Femur (tissue), 1 donor: ENCODE measurements at regions not wholly inside any gene's neighbourhood (a gene's known extent, or its start where the extent isn't known, plus 50 kb on each side); places are given as distances from the start of the nearest gene placed in this dataset.

Source experiments
- DNase-seq: peaks from one replicate; pipeline ENCODE4 v3.0.0-alpha.2; 2017

GRCh38 chr6:21823371-21823770 is 229.8 kb downstream of the SOX4 start:
- DNase-seq, result no peak

DNA sequence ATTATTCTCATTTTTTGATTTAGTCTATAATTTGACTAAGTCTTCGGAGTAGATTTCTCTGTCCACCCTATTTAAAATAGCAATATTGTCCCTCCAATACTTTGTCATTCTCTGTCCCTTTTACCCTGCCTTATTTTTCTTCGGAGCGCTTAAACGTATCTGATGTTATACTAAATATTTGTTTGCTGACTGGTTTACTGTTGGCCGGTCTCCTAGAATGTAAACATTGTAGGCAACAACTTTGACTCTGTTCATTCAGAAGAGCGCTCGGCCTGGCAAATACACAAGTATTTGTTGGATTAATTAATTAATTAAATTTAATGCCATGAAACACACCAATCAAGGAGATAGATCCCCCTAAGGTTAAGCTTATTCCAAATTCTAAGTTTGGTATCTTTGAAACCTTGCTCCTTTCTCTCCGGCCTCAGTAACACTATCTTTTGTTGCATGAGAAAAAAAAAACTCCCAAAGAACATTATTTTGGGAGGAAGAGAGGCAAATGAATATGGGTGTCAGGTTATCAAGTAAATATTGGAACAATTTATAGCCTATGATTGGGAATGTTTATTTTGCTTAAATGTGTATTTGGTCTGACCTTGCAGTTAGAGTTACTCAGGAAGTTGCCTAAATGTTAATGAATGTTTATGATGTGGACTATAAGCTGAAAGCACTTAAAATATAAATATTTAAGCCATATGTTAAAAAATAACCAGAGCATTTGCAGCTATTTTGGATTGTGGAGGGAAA is 231.1 kb downstream of the SOX4 start:
- DNase-seq, result no peak

GRCh38 chr6:21826023-21826422 is 232.5 kb downstream of the SOX4 start:
- DNase-seq, result no peak

- DNase-seq, result no peak
These were observed 233.4 kb downstream of the SOX4 start for GRCh38 chr6:21826904-21827303.

DNA sequence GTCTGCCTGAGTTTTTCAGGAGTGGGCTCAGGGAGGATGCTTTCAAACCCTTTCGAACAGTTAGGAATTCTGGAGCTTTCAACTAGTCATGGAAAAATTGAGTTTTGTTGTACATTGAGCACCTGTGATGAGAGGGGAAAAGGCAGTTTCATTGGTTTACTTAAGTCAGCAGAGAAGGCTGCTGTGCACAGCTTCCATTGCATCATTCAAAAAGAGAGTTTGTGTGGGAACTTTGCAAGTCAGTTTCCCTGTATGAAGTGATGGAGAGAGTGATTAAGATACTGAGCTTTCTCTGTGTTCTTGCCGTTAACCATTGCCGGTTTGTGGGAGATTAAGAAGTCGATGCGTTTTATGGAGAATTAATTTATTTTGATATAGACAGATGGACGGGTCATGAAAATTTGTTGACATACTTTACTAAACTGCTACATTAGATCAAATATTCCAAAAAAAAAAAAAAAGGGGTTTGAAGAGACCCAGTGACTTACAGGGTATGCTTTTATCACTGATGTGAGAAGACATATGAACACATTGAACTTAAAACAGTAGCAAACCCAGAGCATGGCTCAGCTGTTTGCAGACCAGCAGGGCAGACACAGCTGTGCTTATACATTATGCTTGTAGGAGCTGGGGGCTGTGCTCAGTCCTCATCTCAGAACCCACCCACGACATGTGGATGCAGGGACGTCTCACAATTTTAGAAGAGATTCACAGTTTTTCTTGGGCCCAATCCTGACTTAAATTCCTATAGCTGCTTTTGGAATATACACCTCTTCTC is 234.1 kb downstream of the SOX4 start:
- DNase-seq, result no peak

GRCh38 chr6:21828704-21829103 is 235.2 kb downstream of the SOX4 start:
- DNase-seq, result no peak

GRCh38 chr6:21829126-21829525 is 235.6 kb downstream of the SOX4 start:
- DNase-seq, result no peak

- no peak for DNase-seq
These were observed 238.2 kb downstream of the SOX4 start for GRCh38 chr6:21831521-21832291.

DNA sequence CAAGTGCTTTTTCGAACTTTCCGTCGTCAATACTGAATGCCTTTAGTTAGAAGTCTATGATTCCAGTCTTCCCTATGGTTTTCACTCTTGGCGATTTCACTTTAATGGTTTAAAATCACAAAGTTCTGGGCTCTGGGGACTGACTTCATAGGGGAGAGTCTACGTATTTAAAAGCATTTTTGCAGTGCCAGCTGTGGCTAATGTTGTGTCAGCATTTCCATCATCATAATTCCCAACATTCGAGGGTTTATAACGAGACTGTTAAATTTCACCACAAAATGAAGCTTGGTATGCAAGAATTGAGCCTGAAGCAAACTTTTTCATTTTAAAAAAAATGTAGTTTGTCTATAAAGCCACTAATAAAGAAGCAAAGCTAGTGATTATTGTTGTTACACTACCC is 242.7 kb downstream of the SOX4 start:
- DNase-seq, result no peak

GRCh38 chr6:21836772-21837425 is 243.3 kb downstream of the SOX4 start:
- DNase-seq, result no peak

GRCh38 chr6:21840428-21840827 is 246.9 kb downstream of the SOX4 start:
- DNase-seq, result no peak

GRCh38 chr6:21842875-21843645 is 249.5 kb downstream of the SOX4 start:
- no peak for DNase-seq

- DNase-seq, result no peak
These were observed 250.8 kb downstream of the SOX4 start for GRCh38 chr6:21844120-21844917.

DNA sequence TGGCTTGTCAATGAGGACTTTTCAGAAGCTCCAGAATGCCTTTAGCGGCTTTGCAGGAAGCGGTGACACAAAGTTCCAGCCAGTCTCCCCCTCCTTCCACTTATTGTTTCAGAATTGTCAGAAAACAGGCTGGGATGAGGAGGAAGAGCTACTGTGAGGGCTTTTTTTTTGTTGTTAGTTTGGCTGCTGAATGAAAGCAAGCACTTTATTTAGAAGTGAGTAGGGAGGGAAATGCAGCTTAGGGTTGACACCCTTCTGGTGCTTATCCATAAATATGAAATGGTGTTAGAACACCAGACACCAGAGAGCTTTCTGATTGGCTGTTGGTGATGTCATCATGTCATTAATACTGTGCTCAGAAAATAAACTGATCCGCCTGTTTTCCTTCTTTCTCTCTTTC is 251.5 kb downstream of the SOX4 start:
- DNase-seq, result peak; percentile 34

- no peak for DNase-seq
These were observed 252.0 kb downstream of the SOX4 start for GRCh38 chr6:21845439-21846140.

DNA sequence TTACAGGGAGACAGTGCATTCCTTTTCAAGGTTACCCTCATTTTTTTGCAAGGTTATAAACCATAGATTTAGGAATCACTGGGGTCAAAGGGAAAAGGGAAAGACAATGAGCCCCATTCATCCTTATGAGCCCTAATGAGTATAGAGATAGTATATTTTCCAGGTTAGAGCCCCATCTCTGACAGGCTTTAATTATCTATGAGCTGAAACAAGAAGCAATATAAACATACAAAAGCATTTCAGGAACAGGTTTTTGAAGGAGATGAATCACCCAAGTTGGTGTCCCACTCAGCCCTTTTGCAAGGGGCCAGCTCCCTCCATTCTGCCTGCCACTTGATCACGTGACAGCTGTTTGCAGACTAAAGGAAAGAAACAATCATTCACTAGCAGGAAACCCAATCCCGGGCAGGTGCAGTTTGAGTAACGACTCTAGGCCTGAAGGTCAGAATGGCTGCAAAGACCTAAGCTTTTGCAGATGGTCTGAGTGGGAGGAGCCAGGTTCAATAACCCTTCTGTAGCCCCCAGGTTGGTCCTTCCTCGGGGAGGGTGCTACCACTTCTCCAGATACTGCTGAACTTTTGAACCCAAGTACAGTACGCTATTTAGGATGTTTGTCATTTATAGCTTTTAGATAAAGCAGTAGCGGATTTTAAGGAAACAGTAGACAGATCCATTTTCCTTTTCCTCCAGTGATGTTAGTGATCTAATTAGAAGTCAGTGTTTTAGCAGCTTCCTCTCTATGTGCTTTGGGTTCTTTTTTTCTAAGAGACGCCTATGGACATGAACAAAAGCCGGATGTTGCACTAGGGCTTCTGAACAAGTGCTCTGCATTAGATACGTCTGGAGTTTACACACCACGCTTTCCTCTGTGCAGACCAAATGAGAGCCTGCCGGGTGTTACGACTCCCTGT is 253.2 kb downstream of the SOX4 start:
- peak; percentile 51 for DNase-seq

GRCh38 chr6:21847711-21848480 is 254.3 kb downstream of the SOX4 start:
- no peak for DNase-seq

DNA sequence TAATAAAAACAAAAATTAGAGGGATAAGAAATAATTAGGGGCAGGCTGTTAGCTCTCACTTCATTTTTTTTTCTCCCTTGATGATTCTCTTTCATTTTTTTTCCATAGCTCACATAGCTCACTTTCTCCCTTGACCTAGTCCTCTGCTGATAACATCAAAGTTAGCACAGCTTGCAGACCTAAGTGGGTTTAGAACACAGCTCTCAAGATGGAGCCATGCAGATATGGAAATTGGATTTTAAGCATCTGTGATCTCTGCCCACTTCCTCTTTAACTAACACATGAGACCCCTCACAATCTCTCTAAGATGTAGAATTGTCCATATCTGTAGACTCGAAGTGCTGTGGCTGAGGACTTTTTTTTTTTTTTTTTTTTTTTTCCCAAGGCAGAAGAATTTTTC is 257.1 kb downstream of the SOX4 start:
- DNase-seq, result no peak
